Stimulated activated CD4-positive, alpha-beta T cell treated with anti-CD3 and anti-CD28 coated beads, TNF-alpha, amount 100 ng/mL, for 48 hours (primary cell): ENCODE measurements at regions not wholly inside any gene's neighbourhood (a gene's known extent, or its start where the extent isn't known, plus 50 kb on each side); places are given as distances from the start of the nearest gene placed in this dataset.

Source experiments
- DNase-seq, 3 donors: peaks; one replicate each; pipeline ENCODE4 v3.0.0-alpha.2; 2020; ENCODE audit warnings: low read depth in 3 of 3

- DNase-seq = no peak
Measured at GRCh38 chr13:30845297-30846214, 60.5 kb upstream of the MEDAG start.

- no peak for DNase-seq
Measured at GRCh38 chr13:30846311-30846710, 59.8 kb upstream of the MEDAG start.

GRCh38 chr13:30846866-30847265 is 59.2 kb upstream of the MEDAG start:
- no peak for DNase-seq

GRCh38 chr13:30847650-30848307 is 58.3 kb upstream of the MEDAG start:
- DNase-seq = peak in 1 of 3 donors; percentile 8

GRCh38 chr13:30848332-30849027 is 57.6 kb upstream of the MEDAG start:
- DNase-seq = no peak

GRCh38 chr13:30849611-30850010 is 56.5 kb upstream of the MEDAG start:
- no peak for DNase-seq

- DNase-seq = no peak
Measured at GRCh38 chr13:30850204-30850866, 55.7 kb upstream of the MEDAG start.

- DNase-seq = no peak
Measured at GRCh38 chr13:30850867-30851211, 55.2 kb upstream of the MEDAG start.

GRCh38 chr13:30851697-30852096 is 54.4 kb upstream of the MEDAG start:
- no peak for DNase-seq

- DNase-seq = no peak
Measured at GRCh38 chr13:30855569-30855968, 50.5 kb upstream of the MEDAG start.

- no peak for DNase-seq
Measured at GRCh38 chr13:30856005-30856790, 49.9 kb upstream of the MEDAG start.
